GM10248 (cell line): ENCODE measurements at regions not wholly inside any gene's neighbourhood (a gene's known extent, or its start where the extent isn't known, plus 50 kb on each side); places are given as distances from the start of the nearest gene placed in this dataset.
"Not testable (repeated sequence)": the region's sequence is repeated elsewhere in the genome, so short reads cannot be mapped to it uniquely, and the experiment has no call there.

Experiments used
- CTCF ChIA-PET: fragments of 300-600 bp; sonication (Branson Sonifier 250); formaldehyde crosslinking; extraction: SDS; loops from one replicate; lab custom pipeline; 2021; ENCODE audit warnings: antibody characterized with exemption; lab: Yijun Ruan, JAX
- POLR2A ChIA-PET: fragments of 350-650 bp; sonication (Branson Sonifier 250); formaldehyde crosslinking; extraction: SDS; loops from one replicate; lab custom pipeline; 2020; ENCODE audit warnings: antibody characterized with exemption; lab: Yijun Ruan, JAX
- DNase-seq: peaks from one replicate; pipeline ENCODE4 v3.0.0; 2012; ENCODE audit errors: extremely low spot score
- CTCF ChIP-seq: IDR thresholded peaks from 2 replicates; pipeline ENCODE4 v1.5.1; 2012; ENCODE audit warnings: mild to moderate bottlenecking, low read depth; ENCODE audit errors: extremely low read depth, missing control alignments, control extremely low read depth

- DNase-seq, POLR2A ChIA-PET, CTCF ChIA-PET: not testable (repeated sequence)
These were observed 60.5 kb downstream of the AREG start for GRCh38 chr4:74505355-74505978.

- POLR2A ChIA-PET, DNase-seq: not testable (repeated sequence)
- CTCF ChIA-PET, result interaction anchor here (0.8 kb wide), 1 partner anchor 16 kb away, joined by 3 read pairs; no protein-coding TSS in a partner anchor
These were observed 64.4 kb downstream of the AREG start for GRCh38 chr4:74509363-74509762.

GRCh38 chr4:74516303-74516702, 71.4 kb downstream of the AREG start:
- CTCF ChIA-PET, result interaction anchor here (1.0 kb wide), 1 partner anchor 48 kb away, joined by 3 read pairs; no protein-coding TSS in a partner anchor
- no peak for DNase-seq
- TF ChIP-seq CTCF, result no peak
- POLR2A ChIA-PET, result no interaction called here

GRCh38 chr4:74517996-74518395, 73.1 kb downstream of the AREG start:
- CTCF ChIA-PET, result interaction anchor here (1.4 kb wide), 1 partner anchor 14 kb away, joined by 4 read pairs; no protein-coding TSS in a partner anchor
- no peak for TF ChIP-seq CTCF
- DNase-seq, result no peak
- POLR2A ChIA-PET, result no interaction called here

- ChIA-PET POLR2A (no interaction called here), CTCF (interaction anchor here (1.6 to 1.7 kb wide), 2 partner anchors 10 to 24 kb away, joined by 3 to 5 read pairs; no protein-coding TSS in a partner anchor)
- no peak for TF ChIP-seq CTCF
- no peak for DNase-seq
These were observed 77.5 kb downstream of the AREG start for GRCh38 chr4:74522251-74522991.

GRCh38 chr4:74523096-74523495, 78.2 kb downstream of the AREG start:
- CTCF ChIA-PET, result interaction anchor here (1.6 to 1.7 kb wide), 2 partner anchors 10 to 25 kb away, joined by 3 to 5 read pairs; no protein-coding TSS in a partner anchor

GRCh38 chr4:74524985-74525384, 80.0 kb downstream of the AREG start:
- ChIA-PET POLR2A (no interaction called here), CTCF (interaction anchor here (1.0 kb wide), 1 partner anchor 16 kb away, joined by 3 read pairs; no protein-coding TSS in a partner anchor)
- TF ChIP-seq CTCF, result no peak
- DNase-seq, result no peak

More at GRCh38 chr4:74523096-74523495, 78.2 kb downstream of the AREG start:
- TF ChIP-seq CTCF, result no peak
- POLR2A ChIA-PET, result no interaction called here
- DNase-seq, result no peak
